H1 (cell line): ENCODE measurements at regions not wholly inside any gene's neighbourhood (a gene's known extent, or its start where the extent isn't known, plus 50 kb on each side); places are given as distances from the start of the nearest gene placed in this dataset.

ENCODE experiments used
- CTCF ChIA-PET: fragments of 300-600 bp; sonication (Branson Sonifier 250); formaldehyde crosslinking; loops from one replicate; lab custom pipeline; 2021; ENCODE audit not compliant: partially characterized antibody; lab: Charles Lee
- POLR2A ChIA-PET: fragments of 300-600 bp; sonication (Branson Sonifier 250); formaldehyde crosslinking; loops from one replicate; lab custom pipeline; 2021; ENCODE audit warnings: inconsistent platforms; ENCODE audit not compliant: partially characterized antibody; lab: Charles Lee
- DNase-seq, 2 experiments: peaks; one replicate each; pipeline versions ENCODE4 v3.0.0 to v3.0.0-alpha.2; 2010 to 2022; ENCODE audit warnings: low spot score in 2 of 2, low read depth in 1 of 2, mixed read lengths in 1 of 2
- FAIRE-seq: peaks from 2 replicates; lab custom pipeline; 2011; peaks lifted over from hg19 to GRCh38; lab: Jason Lieb, UNC
- H2AFZ ChIP-seq: 2 replicates; pipeline ENCODE4 v1.8.1; 2012; ENCODE audit warnings: low read length, inconsistent platforms
- H2AK5ac ChIP-seq: 2 replicates; pipeline ENCODE4 v1.6.1; 2013; ENCODE audit warnings: low read depth, low read length
- H2BK120ac ChIP-seq: replicated peaks from 2 replicates; pipeline ENCODE3; 2013; ENCODE audit warnings: low read depth, low read length, inconsistent platforms
- H2BK12ac ChIP-seq: 2 replicates; pipeline ENCODE4 v1.6.1; 2013; ENCODE audit warnings: low read depth, low read length
- H2BK15ac ChIP-seq: 2 replicates; pipeline ENCODE4 v1.6.1; 2013; ENCODE audit warnings: low read length
- H2BK20ac ChIP-seq: 2 replicates; pipeline ENCODE4 v1.6.1; 2013; ENCODE audit warnings: low read length
- H2BK5ac ChIP-seq: 2 replicates; pipeline ENCODE4 v1.6.1; 2013; ENCODE audit warnings: low read depth, low read length
- H3K14ac ChIP-seq: 2 replicates; pipeline ENCODE4 v1.6.1; 2013; ENCODE audit warnings: inconsistent platforms; ENCODE audit not compliant: insufficient read length
- H3K18ac ChIP-seq: 2 replicates; pipeline ENCODE4 v1.6.1; 2013; ENCODE audit warnings: low read length; ENCODE audit errors: extremely low read depth
- H3K23ac ChIP-seq: 2 replicates; pipeline ENCODE4 v1.6.1; 2013; ENCODE audit warnings: inconsistent platforms; ENCODE audit not compliant: insufficient read length
- H3K23me2 ChIP-seq: 2 replicates; pipeline ENCODE4 v1.6.1; 2013; ENCODE audit warnings: low read depth, low read length
- H3K27ac ChIP-seq: 2 replicates; pipeline ENCODE4 v1.6.1; 2011; ENCODE audit warnings: low read depth, low read length, inconsistent platforms
- H3K27me3 ChIP-seq, 4 experiments: replicated peaks in 1 of 4; 1 replicate in 1 of 4; 2 replicates in 3 of 4; pipeline versions ENCODE4 v1.6.1 to v1.8.1; 2011 to 2013; ENCODE audit warnings: low read length in 3 of 4, mild to moderate bottlenecking in 3 of 4, inconsistent platforms in 2 of 4, mixed read lengths in 2 of 4, moderate library complexity in 1 of 4; ENCODE audit not compliant: control insufficient read depth in 3 of 4, insufficient read depth in 3 of 4; ENCODE audit errors: extremely low read depth in 1 of 4
- H3K36me3 ChIP-seq, 4 experiments: 2 replicates each; pipeline versions ENCODE4 v1.6.1 to v1.8.1; 2011 to 2013; ENCODE audit warnings: mild to moderate bottlenecking in 4 of 4, low read length in 3 of 4, moderate library complexity in 2 of 4, control low read depth in 1 of 4, inconsistent platforms in 1 of 4; ENCODE audit not compliant: insufficient read depth in 4 of 4, control insufficient read depth in 2 of 4
- H3K4ac ChIP-seq: replicated peaks from 2 replicates; pipeline ENCODE3; 2013; ENCODE audit warnings: low read length, low read depth, mixed read lengths, inconsistent platforms; ENCODE audit not compliant: insufficient read length
- H3K4me1 ChIP-seq, 4 experiments: replicated peaks in 1 of 4; 1 replicate in 1 of 4; 2 replicates in 3 of 4; pipeline versions ENCODE4 v1.6.1 to v1.8.1; 2011 to 2013; ENCODE audit warnings: low read length in 3 of 4, inconsistent platforms in 2 of 4, mixed read lengths in 1 of 4; ENCODE audit not compliant: insufficient read depth in 4 of 4, control insufficient read depth in 3 of 4
- H3K4me2 ChIP-seq, 2 experiments: 2 replicates each; pipeline versions ENCODE4 v1.6.1 to v1.8.1; 2011 to 2013; ENCODE audit warnings: low read depth in 2 of 2, low read length in 2 of 2, control low read depth in 1 of 2, inconsistent platforms in 1 of 2, mild to moderate bottlenecking in 1 of 2; ENCODE audit not compliant: insufficient read depth in 1 of 2
- H3K4me3 ChIP-seq, 4 experiments: fragments of 200-600, 300-600 bp in 1 of 4; sonication (generic), shearing (Covaris generic), sonication (Bioruptor Twin) in 1 of 4; 2 replicates each; pipeline versions ENCODE4 v1.5.1 to v1.8.1; 2011 to 2016; ENCODE audit warnings: low read length in 4 of 4, low read depth in 3 of 4, control low read depth in 2 of 4, inconsistent platforms in 2 of 4, mild to moderate bottlenecking in 2 of 4, mixed read lengths in 1 of 4, moderate library complexity in 1 of 4; ENCODE audit not compliant: insufficient read depth in 2 of 4; ENCODE audit errors: extremely low read depth in 1 of 4
- H3K56ac ChIP-seq: replicated peaks from 2 replicates; pipeline ENCODE3; 2013; ENCODE audit warnings: low read depth, mild to moderate bottlenecking, mixed read lengths, low read length, inconsistent platforms; ENCODE audit not compliant: insufficient read length
- H3K79me1 ChIP-seq: 2 replicates; pipeline ENCODE4 v1.6.1; 2013; ENCODE audit warnings: low read depth, low read length, control low read depth
- H3K79me2 ChIP-seq, 2 experiments: 2 replicates each; pipeline versions ENCODE4 v1.6.1 to v1.8.1; 2012 to 2013; ENCODE audit warnings: low read length in 2 of 2, mild to moderate bottlenecking in 2 of 2, inconsistent platforms in 1 of 2; ENCODE audit not compliant: insufficient read depth in 2 of 2, control insufficient read depth in 1 of 2
- H3K9ac ChIP-seq, 4 experiments: replicated peaks in 1 of 4; 1 replicate in 1 of 4; 2 replicates in 3 of 4; pipeline versions ENCODE4 v1.6.1 to v1.8.1; 2011 to 2013; ENCODE audit warnings: low read depth in 3 of 4, low read length in 3 of 4, control low read depth in 2 of 4, mild to moderate bottlenecking in 2 of 4, moderate library complexity in 2 of 4, inconsistent platforms in 1 of 4; ENCODE audit errors: extremely low read depth in 1 of 4
- H3K9me3 ChIP-seq, 2 experiments: 2 replicates each; pipeline versions ENCODE4 v1.6.1 to v1.8.1; 2012 to 2013; ENCODE audit warnings: mild to moderate bottlenecking in 2 of 2, moderate library complexity in 2 of 2, control low read depth in 1 of 2, inconsistent platforms in 1 of 2, low read depth in 1 of 2, low read length in 1 of 2, mixed read lengths in 1 of 2; ENCODE audit not compliant: insufficient read depth in 2 of 2
- H4K20me1 ChIP-seq, 2 experiments: replicated peaks in 1 of 2; 2 replicates each; pipeline versions ENCODE3 to v1.8.1; 2011 to 2013; ENCODE audit warnings: inconsistent platforms in 2 of 2, low read length in 2 of 2, mild to moderate bottlenecking in 1 of 2; ENCODE audit not compliant: insufficient read depth in 2 of 2, control insufficient read depth in 1 of 2
- H4K5ac ChIP-seq: 2 replicates; pipeline ENCODE4 v1.6.1; 2013; ENCODE audit warnings: low read length, low read depth, mixed read lengths, inconsistent platforms; ENCODE audit not compliant: insufficient read length
- H4K8ac ChIP-seq: 2 replicates; pipeline ENCODE4 v1.8.0; 2013; ENCODE audit warnings: mild to moderate bottlenecking, moderate library complexity, low read length, inconsistent platforms; ENCODE audit not compliant: insufficient read depth; ENCODE audit errors: extremely low read depth
- H4K91ac ChIP-seq: replicated peaks from 2 replicates; pipeline ENCODE3; 2013; ENCODE audit warnings: low read length, mixed read lengths, inconsistent platforms; ENCODE audit not compliant: insufficient read length
- BRCA1 ChIP-seq: IDR thresholded peaks from 2 replicates; pipeline ENCODE4 v1.6.1; 2012; ENCODE audit warnings: low read depth, low read length, improper control_type of control experiment
- CHD1 ChIP-seq: IDR thresholded peaks from 2 replicates; pipeline ENCODE4 v1.6.1; 2012; ENCODE audit warnings: low read depth, low read length, improper control_type of control experiment
- EZH2 ChIP-seq: fragments of 200-600 bp; sonication (generic); IDR thresholded peaks from 2 replicates; pipeline ENCODE4 v1.7.1; 2012; ENCODE audit warnings: low read depth, mild to moderate bottlenecking, moderate library complexity, low read length, inconsistent platforms; ENCODE audit not compliant: severe bottlenecking
- KDM5A ChIP-seq: fragments of 200-600 bp; IDR thresholded peaks from 2 replicates; pipeline ENCODE4 v1.7.1; 2012; ENCODE audit warnings: mild to moderate bottlenecking, low read length, inconsistent platforms, mixed read lengths
- RBBP5 ChIP-seq: IDR thresholded peaks from 2 replicates; pipeline ENCODE4 v1.7.1; 2012; ENCODE audit warnings: low read depth, mild to moderate bottlenecking, inconsistent platforms, low read length, moderate library complexity, borderline replicate concordance
- SIRT6 ChIP-seq: IDR thresholded peaks from one replicate; pipeline ENCODE4 v1.7.1; 2012; ENCODE audit warnings: low read length, inconsistent platforms
- SP1 ChIP-seq: IDR thresholded peaks from 2 replicates; pipeline ENCODE4 v1.6.1; 2011; ENCODE audit warnings: low read depth, low read length
- TAF7 ChIP-seq: optimal IDR thresholded peaks from 2 replicates; pipeline ENCODE3; 2011; ENCODE audit warnings: low read depth, mild to moderate bottlenecking, inconsistent platforms, low read length, moderate library complexity, borderline replicate concordance
- TF ChIP-seq, protein P1 (sequence below): IDR thresholded peaks from 2 replicates; pipeline ENCODE4 v1.6.1; 2011; ENCODE audit warnings: low read depth, mild to moderate bottlenecking, low read length; ENCODE audit not compliant: insufficient read depth

DNA sequence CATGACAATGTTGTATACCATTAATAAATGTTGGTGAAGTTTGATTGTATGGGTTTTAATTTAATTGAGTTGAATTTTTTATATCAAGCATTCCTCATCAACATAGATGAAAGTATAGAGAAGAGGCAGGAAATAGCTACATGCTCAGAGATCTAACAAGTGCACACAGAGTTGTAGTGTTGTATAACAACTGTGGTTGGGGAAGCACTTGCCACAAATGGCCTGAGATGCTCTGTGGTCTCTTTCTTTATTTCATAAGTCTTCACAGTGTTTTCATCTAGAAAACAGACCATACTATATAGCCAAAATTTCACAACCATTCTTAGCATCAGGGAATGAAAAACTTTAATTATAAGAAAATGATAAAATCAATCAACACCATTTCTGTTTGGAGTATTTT lies 682.6 kb upstream of the NECTIN3 start:
- no peak overlapping the region for H3K9ac ChIP-seq
- H3K56ac ChIP-seq: no peak overlapping the region
- H2BK5ac ChIP-seq: no peak overlapping the region
- H3K14ac ChIP-seq: no peak overlapping the region
- DNase-seq: no peak
- ChIA-PET CTCF (interaction anchor here (0.5 to 1.4 kb wide), 2 partner anchors 75 to 434 kb away, joined by 3 read pairs; no protein-coding TSS in a partner anchor), POLR2A (no interaction called here)
- no peaks in the 10 kb centered on the region for H3K79me2 ChIP-seq
- H3K4me2 ChIP-seq: no peak overlapping the region
- no peak overlapping the region for H4K8ac ChIP-seq
- peaks cover 0 to 6% (median 3%) of the 10 kb centered on the region in 4 experiments; a peak in 4 of 7 replicates for H3K4me1 ChIP-seq
- no peak overlapping the region for H2BK15ac ChIP-seq
- H2BK12ac ChIP-seq: no peak overlapping the region
- H3K4ac ChIP-seq: no peak overlapping the region
- H3K18ac ChIP-seq: no peak overlapping the region
- no peak overlapping the region for H3K27ac ChIP-seq
- H3K36me3 ChIP-seq: no peaks in the 10 kb centered on the region
- no peaks in the 10 kb centered on the region for H3K79me1 ChIP-seq
- no peak overlapping the region for H4K91ac ChIP-seq
- H3K23me2 ChIP-seq: no peaks in the 10 kb centered on the region
- no peak overlapping the region for H2AK5ac ChIP-seq
- H2BK120ac ChIP-seq: no peak overlapping the region
- no peak overlapping the region for H2AFZ ChIP-seq
- no peaks in the 10 kb centered on the region for H4K20me1 ChIP-seq
- no peak overlapping the region for H2BK20ac ChIP-seq
- H3K4me3 ChIP-seq: no peak overlapping the region
- no peak overlapping the region for H4K5ac ChIP-seq
- no peak for FAIRE-seq
- no peak for TF ChIP-seq RBBP5
- TF ChIP-seq KDM5A: no peak
- no peak for TF ChIP-seq TAF7
- no peak for TF ChIP-seq CHD1
- TF ChIP-seq SP1: no peak
- TF ChIP-seq SIRT6: no peak
- TF ChIP-seq BRCA1: no peak
- TF ChIP-seq, protein P1, sequence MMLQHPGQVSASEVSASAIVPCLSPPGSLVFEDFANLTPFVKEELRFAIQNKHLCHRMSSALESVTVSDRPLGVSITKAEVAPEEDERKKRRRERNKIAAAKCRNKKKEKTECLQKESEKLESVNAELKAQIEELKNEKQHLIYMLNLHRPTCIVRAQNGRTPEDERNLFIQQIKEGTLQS: no peak
- TF ChIP-seq EZH2: no peak
- H3K23ac ChIP-seq: no peak overlapping the region
- no peaks in the 10 kb centered on the region for H3K27me3 ChIP-seq
- no peaks in the 10 kb centered on the region; a peak in 1 of 4 replicates for H3K9me3 ChIP-seq
